T-helper 2 cell (primary cell): ENCODE measurements at regions not wholly inside any gene's neighbourhood (a gene's known extent, or its start where the extent isn't known, plus 50 kb on each side); places are given as distances from the start of the nearest gene placed in this dataset.

Experiments used
- DNase-seq, 5 experiments: peaks; one replicate each; pipeline versions ENCODE4 v3.0.0 to v3.0.0-alpha.2; 2012 to 2022

GRCh38 chr10:65320236-65321026 lies 1605.4 kb upstream of the LRRTM3 start:
- DNase-seq: no peak

GRCh38 chr10:65323802-65324201 lies 1602.0 kb upstream of the LRRTM3 start:
- DNase-seq: no peak

DNA sequence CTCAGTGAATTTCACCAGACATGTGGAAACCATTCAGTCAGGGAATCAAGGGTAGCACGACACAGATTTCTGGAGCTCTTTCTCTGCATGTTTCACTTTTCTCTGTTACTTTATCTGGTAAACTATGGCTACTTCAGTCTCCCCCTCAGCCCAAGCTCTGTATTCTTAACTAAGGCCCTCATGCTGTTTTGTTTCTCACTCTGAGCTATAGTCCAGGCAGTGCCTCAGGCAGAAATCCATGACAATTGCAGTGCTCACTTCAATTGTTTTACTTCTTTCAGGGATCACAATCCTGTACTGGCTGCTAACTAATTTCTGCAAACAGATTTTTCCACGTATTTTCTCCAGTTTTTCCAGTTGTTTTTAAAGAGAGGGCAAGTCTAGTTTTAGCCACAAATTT lies 1599.9 kb upstream of the LRRTM3 start:
- DNase-seq: no peak

DNA sequence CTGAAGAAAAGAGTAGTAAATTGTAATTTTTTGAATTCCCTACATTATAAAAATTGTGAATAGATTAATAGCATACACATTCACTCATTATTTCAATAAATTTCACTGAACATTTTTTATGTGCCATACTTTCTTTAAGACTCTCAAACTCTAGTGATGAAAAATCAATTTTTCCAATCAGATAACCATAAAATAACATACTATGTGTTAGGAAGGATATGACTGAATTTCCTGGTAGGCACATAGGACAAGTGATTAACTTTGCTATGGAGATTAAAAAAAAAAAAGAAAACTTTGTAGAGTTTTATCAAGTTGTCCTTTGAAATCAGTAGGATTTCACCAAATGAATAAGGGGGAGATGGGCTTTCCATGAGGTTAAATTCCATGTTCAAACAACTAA lies 1597.3 kb upstream of the LRRTM3 start:
- DNase-seq: no peak

- no peak for DNase-seq
Observed at GRCh38 chr10:65335311-65335710, 1590.5 kb upstream of the LRRTM3 start.

DNA sequence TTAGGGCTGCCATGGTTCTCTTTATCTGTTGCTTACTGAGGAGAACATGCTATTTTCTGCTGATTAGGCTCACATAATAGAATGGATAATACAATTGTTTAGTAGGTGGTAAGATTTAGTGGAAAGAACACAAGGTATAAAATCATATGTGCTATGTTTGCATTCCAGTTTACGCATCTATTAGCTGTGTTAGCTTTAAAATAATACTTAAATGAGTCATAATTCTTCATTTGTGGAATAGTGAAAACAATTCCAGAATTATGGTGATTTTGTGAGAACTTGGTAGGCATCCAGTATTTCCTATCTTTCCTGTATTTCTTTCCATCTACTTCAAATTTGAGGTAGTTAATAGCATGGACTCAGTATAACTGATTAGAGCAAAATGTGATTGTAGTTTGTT lies 1585.5 kb upstream of the LRRTM3 start:
- DNase-seq: no peak

GRCh38 chr10:65341323-65341925 lies 1584.4 kb upstream of the LRRTM3 start:
- DNase-seq: no peak

DNA sequence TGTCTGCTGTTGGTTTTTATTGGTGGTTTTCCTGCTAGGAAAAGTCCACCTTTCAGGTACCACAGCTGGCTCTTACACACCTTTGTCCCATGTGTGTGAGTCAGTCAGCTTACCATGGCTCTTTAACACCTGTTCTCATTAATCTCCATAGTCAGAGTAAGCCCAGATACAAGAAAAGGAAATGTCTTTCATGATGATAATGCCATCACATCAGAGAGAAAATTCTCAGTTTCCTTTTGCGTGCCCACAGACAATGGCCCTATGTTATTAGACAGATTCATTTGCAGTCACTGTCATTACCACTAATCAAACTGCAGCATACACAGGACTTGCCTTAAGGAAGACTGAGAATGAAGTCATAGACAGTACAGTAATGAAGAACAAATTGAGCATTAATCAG lies 1583.6 kb upstream of the LRRTM3 start:
- no peak for DNase-seq

- no peak for DNase-seq
Observed at GRCh38 chr10:65346466-65346865, 1579.4 kb upstream of the LRRTM3 start.

- DNase-seq: no peak
Observed at GRCh38 chr10:65348637-65349036, 1577.2 kb upstream of the LRRTM3 start.

DNA sequence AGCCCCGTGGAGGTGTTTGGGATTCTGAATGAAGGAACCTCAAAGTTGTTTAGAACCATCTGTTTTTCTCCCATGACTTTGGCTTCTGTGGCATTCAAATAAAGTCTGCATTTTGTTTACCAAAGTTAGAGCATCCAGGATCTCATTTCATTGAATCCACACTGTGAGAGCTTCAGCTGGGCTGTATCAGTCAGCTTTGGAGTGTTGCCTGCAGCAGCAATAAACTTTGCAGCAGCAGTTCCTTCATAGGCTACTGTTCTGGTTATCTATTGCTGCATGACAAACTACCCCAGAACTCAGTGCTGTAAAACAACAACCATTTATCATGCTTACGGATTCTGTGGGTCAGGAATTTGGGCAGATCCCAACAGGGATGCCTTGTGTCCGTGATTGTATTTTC lies 1575.2 kb upstream of the LRRTM3 start:
- DNase-seq: no peak

DNA sequence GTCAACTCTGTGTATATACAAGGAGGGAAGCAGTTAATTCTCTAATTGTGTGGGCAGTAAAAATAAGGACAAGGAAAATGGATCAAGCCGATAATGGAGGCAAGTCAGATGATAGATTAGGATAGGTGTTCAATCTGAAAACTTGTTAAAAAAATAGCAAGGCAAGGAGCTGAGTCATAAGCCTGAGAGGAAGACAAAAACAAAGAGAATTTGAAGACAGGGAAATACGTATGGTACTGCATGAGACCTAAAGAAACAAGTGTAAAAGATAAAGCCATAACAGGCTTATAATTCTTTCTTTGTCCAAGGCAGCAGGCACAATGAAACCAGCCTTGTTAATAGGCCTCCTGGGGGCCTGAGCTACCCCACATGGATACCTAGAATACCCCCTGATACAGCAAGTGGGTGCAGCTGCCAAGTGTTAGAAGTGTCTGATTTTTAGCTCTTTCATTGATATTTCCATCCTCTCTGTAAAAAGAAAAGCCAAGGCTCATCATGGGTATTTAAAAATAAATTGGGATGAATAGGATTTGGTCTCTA lies 1570.6 kb upstream of the LRRTM3 start:
- no peak for DNase-seq

DNA sequence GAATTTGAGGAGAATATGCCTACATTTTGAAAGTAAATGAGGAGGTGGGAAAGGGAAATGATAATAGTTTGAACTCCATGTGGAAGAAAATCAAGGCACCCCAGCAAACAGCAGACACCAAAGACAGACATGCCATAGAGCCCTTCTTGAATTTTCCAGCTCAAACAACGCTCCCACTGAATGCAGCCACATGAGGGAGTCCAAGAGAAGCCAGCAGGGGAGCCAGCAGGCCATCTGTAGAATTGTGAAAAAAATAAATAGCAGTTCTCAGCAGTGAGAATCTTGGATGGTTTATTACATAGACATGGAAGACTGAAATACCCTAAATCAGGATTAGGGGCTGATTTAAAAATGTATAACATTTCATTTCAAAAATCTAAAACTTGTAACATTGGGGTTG lies 1567.3 kb upstream of the LRRTM3 start:
- DNase-seq: no peak

DNA sequence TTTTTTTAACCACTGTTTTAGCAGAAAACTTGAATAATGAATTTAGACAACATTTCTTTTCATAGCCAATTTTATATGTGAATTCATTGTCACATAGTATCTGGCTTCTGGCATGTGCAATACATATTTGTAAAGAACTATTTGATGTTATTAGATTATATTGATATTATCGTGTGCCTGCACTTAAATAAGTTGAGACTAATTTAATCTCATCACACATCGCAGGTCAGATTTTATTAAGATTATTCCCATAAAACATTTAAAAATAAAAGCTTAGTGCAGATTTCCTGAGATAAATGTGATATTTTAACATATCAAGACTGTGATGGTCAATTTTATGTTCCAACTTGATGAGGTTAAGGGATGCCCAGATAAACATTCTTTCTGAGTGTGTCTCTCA lies 1565.3 kb upstream of the LRRTM3 start:
- no peak for DNase-seq

- no peak for DNase-seq
Observed at GRCh38 chr10:65365878-65366277, 1560.0 kb upstream of the LRRTM3 start.

DNA sequence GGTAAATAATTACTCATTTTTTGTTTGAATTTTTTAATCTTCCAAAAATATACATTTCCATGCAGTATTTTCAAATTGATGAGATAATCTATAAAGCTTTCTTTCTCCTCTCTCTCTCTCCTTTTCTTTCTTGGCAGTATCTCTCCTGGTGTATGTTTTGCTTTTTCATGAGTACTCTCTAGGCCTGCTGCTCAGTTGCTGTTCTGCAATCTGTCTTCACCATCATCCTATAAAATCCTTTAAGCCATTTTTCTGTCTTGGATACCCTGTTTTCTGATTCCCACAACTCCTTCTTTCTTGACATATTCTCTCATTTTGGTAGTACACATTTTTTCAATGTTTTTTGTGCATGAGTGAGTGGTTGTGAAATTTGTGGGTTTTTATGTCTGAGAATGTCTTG lies 1558.1 kb upstream of the LRRTM3 start:
- no peak for DNase-seq

DNA sequence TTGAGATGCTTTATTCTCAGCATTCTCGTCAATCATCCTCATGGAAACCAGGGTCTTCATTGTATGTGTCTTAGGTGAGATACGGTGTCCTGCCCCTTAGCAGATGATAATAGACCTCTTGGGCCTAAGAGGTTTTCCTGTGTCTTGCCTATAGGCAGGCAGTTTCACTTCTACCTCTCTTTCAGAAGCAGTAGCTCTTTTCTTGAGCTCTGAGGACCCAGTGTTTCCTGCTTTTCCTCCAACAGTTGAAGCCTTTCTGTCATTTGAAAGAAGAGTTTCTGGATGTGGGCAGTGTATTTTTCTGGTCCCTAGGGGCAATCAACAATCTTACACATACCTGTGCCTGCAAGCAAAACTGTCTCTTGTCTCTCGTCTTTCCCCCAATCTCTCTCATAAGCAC lies 1550.3 kb upstream of the LRRTM3 start:
- no peak for DNase-seq

GRCh38 chr10:65377687-65378086 lies 1548.1 kb upstream of the LRRTM3 start:
- no peak for DNase-seq

GRCh38 chr10:65394502-65395297 lies 1531.1 kb upstream of the LRRTM3 start:
- peak in 1 of 5 experiments; percentile 29 for DNase-seq

DNA sequence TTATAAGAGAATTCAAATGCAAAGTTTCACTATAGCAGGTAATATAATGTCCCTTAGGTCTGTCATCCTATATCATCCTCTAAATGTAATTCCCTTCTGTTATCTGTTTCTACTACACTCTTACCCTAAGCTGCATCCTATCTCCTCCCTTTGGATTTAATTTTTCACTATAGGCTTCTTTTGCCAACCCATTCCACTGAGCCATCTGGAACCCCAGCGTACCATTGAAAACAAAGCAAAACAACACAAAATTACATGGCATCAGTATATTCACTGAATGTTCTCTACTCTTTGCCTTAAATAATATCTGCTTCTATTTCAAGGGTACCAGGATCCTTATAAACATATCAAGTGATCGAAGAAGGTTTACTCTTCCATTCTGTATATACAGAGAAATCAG lies 1530.2 kb upstream of the LRRTM3 start:
- DNase-seq: no peak

DNA sequence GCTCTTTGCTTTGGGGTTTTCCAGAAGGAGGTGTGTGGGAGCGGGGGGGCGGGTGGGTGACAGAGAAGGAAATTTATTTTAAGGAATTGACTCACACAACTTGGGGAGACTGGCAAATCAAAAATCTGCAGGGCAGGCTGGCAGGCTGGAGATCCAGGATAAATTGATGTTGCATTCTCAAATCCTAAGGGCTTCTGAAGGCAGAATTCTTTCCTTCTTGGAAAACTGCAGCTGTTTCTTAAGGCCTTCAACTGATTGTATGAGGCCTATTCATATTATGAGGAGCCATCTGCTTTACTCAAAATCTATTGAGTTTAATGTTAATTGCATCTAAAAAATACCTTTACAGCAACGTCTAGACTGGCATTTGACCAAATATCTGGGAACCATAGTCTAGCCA lies 1528.8 kb upstream of the LRRTM3 start:
- no peak for DNase-seq

DNA sequence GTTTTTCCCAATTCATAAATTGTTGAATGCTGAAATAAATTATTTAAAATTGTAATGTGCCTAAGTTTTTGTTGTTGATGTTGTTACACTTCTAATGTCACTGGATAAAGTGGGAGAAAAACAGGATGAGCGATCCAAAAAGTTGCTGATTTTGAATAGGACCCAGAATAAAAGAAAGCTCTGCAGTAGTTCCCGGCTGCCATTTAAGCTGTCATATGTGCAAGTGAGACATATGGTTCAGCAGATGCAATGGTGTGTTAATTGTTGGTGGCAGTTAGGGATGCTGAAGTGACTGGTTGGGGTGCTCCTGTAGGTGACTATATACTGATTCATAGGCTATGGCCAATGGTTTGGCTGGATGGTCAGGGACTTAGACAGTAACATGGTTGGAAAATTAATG lies 1517.4 kb upstream of the LRRTM3 start:
- no peak for DNase-seq

- DNase-seq: no peak
Observed at GRCh38 chr10:65413001-65413400, 1512.8 kb upstream of the LRRTM3 start.

DNA sequence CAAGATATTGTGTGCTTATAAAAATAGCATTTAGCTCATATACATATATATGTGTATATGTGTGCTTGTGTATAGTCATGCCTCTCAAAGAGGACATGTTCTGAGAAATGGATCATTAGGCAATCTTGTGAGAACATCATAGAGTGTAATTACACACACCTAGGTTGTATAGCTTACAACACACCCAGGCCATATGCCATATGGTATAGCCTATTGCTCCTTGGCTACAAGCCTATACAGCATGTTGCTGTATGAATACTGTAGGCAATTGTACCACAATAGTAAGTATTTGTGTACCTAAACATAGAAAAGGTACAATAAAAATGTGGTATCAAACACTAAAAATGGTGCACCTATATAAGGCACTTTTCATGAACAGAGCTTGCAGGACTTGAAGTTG lies 1510.5 kb upstream of the LRRTM3 start:
- no peak for DNase-seq
